Hematopoietic multipotent progenitor cell treated with erythropoietin and hydrocortisone succinate and interleukin-3 and kit ligand, for 17 days (in vitro differentiated cells): ENCODE measurements at regions not wholly inside any gene's neighbourhood (a gene's known extent, or its start where the extent isn't known, plus 50 kb on each side); places are given as distances from the start of the nearest gene placed in this dataset.
"Not testable (repeated sequence)": the region's sequence is repeated elsewhere in the genome, so short reads cannot be mapped to it uniquely, and the experiment has no call there.

ENCODE experiments used
- DNase-seq: peaks from one replicate; pipeline ENCODE4 v3.0.0-alpha.2; 2015; ENCODE audit warnings: low spot score

DNA sequence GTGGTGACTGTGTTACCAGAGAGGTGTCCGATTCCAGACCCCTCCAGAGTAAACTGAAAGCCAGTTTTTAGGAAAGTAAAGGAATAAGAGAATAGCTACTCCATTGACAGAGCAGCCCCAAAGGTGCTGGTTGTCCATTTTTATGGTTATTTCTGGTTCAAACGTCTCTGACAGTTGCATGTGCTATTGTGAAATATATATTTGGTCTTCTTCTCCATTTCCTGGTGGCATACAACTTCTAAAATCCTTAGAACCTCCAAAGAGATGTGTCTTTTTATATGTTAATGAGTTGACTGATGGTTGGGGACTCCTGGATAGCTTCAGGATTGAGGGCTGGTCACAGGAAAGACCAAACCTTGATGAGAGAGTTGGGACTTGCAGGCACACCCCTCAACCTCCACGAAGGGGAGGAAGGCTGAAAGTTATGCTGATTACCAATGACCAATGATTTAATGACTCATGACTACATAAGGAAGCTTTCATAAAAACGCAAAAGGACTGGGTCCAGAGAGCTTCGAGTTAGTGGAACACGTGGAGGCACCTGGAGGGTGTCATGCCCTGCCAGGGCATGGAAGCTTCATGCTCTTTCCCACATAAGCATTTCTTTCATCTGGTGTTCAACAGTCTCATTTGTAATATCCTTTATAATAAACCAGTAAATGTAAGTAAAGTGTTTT is 100.7 kb downstream of the SLC16A1 start:
- DNase-seq = no peak

DNA sequence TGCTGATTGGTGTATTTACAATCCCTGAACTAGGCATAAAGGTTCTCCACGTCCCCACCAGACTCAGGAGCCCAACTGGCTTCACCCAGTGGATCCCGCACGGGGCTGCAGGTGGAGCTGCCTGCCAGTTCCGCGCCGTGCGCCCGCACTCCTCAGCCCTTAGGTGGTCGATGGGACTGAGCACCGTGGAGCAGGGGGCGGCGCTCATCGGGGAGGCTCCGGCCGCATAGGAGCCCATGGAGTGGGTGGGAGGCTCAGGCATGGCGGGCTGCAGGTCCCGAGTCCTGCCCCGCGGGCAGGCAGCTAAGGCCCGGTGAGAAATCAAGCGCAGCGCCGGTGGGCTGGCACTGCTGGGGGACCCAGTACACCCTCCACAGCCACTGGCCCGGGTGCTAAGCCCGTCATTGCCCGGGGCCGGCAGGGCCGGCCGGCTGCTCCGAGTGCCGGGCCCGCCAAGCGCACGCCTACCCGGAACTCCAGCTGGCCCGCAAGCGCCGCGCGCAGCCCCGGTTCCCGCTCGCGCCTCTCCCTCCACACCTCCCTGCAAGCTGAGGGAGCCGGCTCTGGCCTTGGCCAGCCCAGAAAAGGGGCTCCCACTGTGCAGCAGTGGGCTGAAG is 101.5 kb downstream of the SLC16A1 start:
- not testable (repeated sequence) for DNase-seq

DNA sequence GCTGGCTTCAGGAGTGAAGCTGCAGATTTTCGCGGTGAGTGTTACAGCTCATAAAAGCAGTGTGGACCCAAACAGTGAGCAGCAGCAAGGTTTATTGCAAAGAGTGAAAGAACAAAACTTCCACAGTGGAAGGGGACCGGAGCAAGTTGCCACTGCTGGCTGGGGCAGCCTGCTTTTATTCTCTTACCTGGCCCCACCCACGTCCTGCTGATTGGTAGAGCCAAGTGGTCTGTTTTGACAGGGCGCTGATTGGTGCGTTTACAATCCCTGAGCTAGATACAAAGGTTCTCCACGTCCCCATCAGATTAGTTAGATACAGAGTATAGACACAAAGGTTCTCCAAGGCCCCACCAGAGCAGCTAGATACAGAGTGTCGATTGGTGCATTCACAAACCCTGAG is 102.1 kb downstream of the SLC16A1 start:
- not testable (repeated sequence) for DNase-seq

DNA sequence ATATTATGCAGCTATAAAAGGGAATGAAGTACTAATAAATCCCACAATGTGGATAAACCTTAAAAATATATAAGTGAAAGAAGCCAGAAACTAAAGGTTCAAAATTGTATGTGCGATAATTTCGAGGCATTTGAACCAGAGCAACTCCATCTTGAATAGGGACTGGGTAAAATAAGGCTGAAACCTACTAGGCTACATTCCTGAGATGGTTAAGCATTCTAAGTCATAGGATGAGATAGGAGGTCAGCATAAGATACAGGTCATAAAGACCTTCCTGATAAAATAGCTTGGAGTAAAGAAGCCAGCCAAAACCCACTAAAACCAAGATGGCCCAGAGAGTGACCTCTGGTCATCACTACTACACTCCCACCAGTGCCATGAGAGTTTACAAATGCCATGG is 103.1 kb downstream of the SLC16A1 start:
- no peak for DNase-seq

DNA sequence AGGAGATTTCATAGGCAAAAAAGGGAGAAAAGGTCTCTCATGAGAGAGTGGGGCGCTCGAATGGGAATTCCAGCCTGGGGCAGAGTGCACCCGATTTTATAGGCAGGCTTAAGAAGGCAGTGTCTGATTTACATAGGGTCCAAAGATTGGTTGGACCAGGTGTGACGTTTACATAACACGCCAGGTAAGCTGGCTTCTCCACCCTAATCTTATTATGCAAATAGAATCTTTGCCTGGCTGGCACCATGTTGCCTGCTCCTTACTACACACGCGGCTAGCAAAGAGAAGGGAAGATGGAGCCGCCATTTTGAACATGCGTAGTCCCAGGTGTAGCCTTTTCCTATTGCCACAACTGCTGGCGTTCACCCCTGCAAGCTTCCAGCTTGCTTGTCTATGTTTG is 103.7 kb downstream of the SLC16A1 start:
- no peak for DNase-seq

DNA sequence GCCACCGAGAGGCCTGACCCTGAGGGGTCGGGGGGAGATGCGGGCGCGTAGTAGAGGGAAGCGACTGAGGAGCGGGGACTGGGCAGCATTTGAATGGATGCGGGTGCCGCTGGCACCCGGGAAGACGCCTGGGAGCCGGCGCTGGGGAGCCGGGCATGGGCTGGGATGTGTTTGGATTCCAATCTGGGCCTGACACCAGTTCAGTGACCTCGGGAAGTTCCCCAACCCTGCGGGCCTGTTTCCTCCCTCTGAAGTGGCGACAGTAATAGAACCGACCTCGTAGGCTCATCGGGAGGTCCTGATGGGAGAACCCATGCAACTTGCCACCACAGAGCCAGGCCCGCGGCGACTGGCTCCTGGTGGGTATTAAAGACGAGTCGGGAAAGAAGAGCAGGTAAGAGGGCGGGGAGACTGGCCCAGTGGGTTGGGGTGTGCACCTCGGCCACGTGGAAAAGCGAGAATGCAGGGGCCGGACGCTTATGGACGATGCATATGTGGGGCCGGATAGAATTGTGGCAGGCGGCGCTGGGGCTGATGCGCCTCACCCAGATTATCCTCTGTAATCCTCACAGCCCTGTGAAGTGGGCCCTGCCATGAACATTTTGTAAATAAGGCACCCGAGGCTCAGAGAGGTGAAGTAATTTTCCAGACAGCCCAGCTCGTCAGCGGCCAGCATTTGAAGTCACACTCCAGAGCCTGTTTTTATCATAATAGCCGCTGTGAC is 105.8 kb downstream of the SLC16A1 start:
- no peak for DNase-seq

DNA sequence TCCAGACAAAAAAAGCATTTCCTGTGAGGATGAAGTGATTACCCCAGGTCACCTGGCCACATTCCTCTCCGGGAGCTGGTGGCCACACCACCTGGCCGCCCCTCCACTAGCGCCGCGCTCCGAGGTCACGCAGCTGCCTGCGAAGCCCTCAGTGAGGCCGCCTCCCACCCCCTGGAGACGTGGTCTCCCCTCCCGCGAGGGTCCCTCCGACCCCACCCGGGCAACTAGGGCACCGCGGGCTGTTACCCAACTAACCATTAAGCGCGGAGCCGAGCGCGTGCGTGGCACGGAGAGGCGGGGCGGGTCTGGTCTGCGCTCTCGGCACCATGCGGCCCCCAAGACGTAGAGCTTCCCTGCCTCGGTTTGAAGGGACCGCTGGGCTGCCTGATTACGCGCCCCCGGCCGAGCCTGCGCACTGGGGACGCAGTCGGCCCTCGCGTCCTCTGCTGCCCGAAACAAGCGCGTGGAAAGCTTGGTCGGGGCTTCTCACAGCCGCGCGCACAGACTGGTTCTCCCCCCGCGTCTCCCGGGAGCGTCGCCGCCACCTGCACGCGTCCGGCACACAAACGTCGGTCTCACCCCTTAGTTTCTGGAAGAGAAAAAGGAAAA is 106.5 kb downstream of the SLC16A1 start:
- no peak for DNase-seq

- DNase-seq = no peak
These were observed 114.2 kb downstream of the SLC16A1 start for GRCh38 chr1:112841825-112842224.

- DNase-seq = no peak
These were observed 115.1 kb downstream of the SLC16A1 start for GRCh38 chr1:112840631-112841624.

DNA sequence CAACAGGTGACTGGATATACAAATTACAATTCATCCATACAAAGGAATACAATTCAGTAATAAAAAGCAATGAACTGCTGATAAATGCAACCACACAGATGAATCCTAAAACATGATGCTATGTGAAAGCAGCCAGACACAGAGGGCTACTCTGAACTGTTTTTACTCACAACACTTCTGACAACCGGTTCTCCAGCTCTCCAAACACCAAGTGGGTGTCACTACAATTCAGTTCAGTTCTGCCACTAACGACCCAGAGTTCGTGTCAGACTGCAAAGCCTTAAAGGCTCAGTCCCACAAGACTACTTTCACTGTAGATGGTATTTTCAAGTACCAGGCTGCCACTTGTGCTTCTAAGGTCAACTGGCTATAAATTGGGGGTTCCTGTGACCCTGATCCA is 119.4 kb downstream of the SLC16A1 start:
- DNase-seq = no peak

GRCh38 chr1:112833806-112834205 is 118.7 kb upstream of the PPM1J start:
- no peak for DNase-seq

- DNase-seq = not testable (repeated sequence)
These were observed 117.1 kb upstream of the PPM1J start for GRCh38 chr1:112832259-112832658.

DNA sequence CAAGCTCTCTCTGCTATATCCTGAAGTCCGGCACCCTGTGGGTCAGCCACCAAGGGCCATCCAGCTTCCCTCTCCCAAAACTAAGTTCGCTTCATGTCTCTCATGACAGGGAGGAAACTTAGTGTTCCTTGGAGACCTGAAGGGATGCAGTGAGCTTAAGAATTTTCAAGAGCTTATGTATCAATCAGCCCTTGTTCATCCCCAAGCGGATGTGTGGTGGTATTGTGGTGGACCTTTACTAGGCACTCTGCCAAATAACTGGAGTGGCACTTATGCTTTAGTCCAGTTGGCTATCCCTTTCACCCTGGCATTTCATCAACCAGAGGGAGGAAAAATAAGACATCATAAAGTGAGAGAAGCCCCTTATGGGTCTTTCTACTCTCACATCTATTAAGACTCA is 114.6 kb upstream of the PPM1J start:
- not testable (repeated sequence) for DNase-seq

DNA sequence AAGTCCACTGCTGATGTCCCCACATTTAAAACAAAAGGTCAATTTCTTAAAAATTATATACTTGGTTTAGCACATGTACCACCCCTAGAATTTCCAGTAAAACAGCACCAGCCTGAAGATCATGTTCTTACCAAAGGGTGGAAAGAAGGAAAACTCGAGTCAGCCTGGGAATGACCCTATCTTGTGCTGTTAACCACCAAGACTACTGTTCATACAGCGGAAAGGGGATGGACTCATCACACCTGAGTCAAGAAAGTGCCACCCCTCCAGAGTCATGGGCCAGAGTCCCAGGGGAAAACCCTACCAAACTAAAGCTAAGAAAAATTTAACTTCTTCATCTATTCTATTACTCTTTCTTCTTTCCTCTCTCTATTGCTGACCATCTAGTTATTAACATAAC is 113.6 kb upstream of the PPM1J start:
- no peak for DNase-seq

- DNase-seq = not testable (repeated sequence)
These were observed 112.3 kb upstream of the PPM1J start for GRCh38 chr1:112827391-112827790.

DNA sequence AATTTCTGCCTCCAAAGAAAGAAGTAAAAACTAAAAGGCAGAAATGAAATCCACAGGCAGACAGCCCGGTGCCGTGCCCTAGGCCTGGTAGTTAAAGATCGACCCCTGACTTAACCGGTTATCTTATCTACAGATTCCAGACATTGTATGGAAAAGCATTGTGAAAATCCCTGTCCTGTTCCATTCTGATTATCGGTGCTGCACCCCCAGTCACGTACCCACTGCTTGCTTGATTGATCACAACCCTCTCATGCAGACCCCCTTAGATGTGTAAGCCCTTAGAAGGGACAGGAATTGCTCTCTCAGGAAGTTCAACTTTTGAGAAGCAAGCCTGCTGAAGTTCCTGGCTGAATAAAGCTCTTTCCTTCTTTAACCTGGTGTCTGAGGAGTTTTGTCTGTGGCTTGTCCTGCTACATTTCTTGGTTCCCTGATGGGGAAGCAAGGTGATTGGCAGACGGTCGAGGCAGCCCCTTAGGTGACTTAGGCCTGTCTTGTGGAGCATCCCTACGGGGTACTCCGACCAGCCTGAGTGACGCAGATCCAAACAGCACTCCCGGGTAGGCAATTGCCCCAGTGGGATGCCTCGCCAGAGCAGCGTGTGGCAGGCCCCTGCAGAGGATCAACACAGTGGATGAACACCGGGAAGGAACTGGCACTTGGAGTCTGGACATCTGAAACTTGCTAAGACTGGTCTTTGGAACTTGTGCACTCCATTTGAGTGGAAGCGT is 111.2 kb upstream of the PPM1J start:
- DNase-seq = no peak

DNA sequence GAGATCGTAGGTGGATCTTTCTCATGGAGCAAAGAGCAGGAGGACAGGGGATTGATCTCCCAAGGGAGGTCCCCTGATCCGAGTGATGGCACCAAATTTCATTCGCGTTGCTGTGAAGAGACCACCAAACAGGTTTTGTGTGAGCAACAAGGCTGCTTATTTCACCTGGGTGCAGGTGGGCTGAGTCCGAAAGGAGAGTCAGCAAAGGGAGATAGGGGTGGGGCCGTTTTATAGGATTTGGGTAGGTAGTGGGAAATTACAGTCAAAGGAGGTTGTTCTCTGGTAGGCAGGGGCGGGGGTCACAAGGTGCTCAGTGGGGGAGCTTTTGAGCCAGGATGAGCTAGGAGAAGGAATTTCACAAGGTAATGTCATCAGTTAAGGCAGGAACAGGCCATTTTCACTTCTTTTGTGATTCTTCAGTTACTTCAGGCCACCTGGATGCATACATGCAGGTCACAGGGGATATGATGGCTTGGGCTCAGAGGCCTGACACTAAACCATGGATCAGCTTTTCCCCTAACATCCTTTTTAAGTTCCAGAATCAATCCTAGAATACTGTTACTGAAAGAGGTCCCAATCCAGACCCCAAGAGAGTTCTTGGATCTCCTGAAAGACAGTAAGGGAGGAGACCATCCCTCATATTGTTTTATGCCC is 110.6 kb upstream of the PPM1J start:
- not testable (repeated sequence) for DNase-seq

GRCh38 chr1:112825075-112825474 is 109.9 kb upstream of the PPM1J start:
- DNase-seq = not testable (repeated sequence)

GRCh38 chr1:112821307-112822063 is 106.4 kb upstream of the PPM1J start:
- not testable (repeated sequence) for DNase-seq
